K562 (cell line): ENCODE measurements at regions not wholly inside any gene's neighbourhood (a gene's known extent, or its start where the extent isn't known, plus 50 kb on each side); places are given as distances from the start of the nearest gene placed in this dataset.

Experiments used
- ATAC-seq: fragments of 200-7000 bp; cut with Tn5 transposase; 3 replicates; pipeline ENCODE4 v1.9.1; 2020; ENCODE audit warnings: moderate library complexity
- BruUV-seq: library from RNA; stranded (reverse); fragments of 400-500 nt; replicated peaks from 2 replicates; lab custom pipeline; 2021; lab: Mats Ljungman, UMichigan
- CTCF ChIA-PET: fragments of 300-600 bp; formaldehyde crosslinking; extraction: SDS; loops from one replicate; lab custom pipeline; 2021; ENCODE audit warnings: low intra/inter-chr PET ratio; lab: Yijun Ruan, JAX
- POLR2A ChIA-PET: fragments of 300-600, 350-650 bp; sonication (Branson Sonifier 250); formaldehyde crosslinking; extraction: SDS; loops from one replicate; lab custom pipeline; 2021; ENCODE audit warnings: antibody characterized with exemption, inconsistent platforms; lab: Yijun Ruan, JAX
- DNase-seq, 4 experiments: peaks; one replicate each; pipeline versions ENCODE4 v3.0.0 to v3.0.0-alpha.2; 2011 to 2018; ENCODE audit warnings: low spot score in 3 of 4, mixed read lengths in 3 of 4; ENCODE audit errors: extremely low read depth in 1 of 4
- FAIRE-seq: peaks from 2 replicates; lab custom pipeline; 2011; peaks lifted over from hg19 to GRCh38; lab: Jason Lieb, UNC
- H2AFZ ChIP-seq: 2 replicates; pipeline ENCODE4 v1.6.0; 2011; ENCODE audit warnings: low read depth, low read length, control low read depth, inconsistent platforms
- H3K27ac ChIP-seq: fragments of 200-600 bp; 3 replicates; pipeline ENCODE4 v1.8.0; 2011; ENCODE audit warnings: low read depth, mild to moderate bottlenecking, control low read depth, inconsistent platforms, low read length, moderate library complexity, mixed read lengths; ENCODE audit errors: extremely low read depth
- H3K27me3 ChIP-seq, 2 experiments: fragments of 300-600 bp in 1 of 2; 2 replicates in 1 of 2; 3 replicates in 1 of 2; pipeline versions ENCODE4 v1.6.0 to v1.8.0; 2011; ENCODE audit warnings: inconsistent platforms in 2 of 2, low read length in 2 of 2, mild to moderate bottlenecking in 1 of 2, mixed read lengths in 1 of 2, moderate library complexity in 1 of 2; ENCODE audit not compliant: control insufficient read depth in 2 of 2, insufficient read depth in 2 of 2
- H3K36me3 ChIP-seq: fragments of 300-600 bp; 3 replicates; pipeline ENCODE4 v1.8.0; 2011; ENCODE audit warnings: mild to moderate bottlenecking, low read length, inconsistent platforms; ENCODE audit not compliant: control insufficient read depth, insufficient read depth
- H3K4me1 ChIP-seq, 2 experiments: fragments of 200-600 bp in 1 of 2; replicated peaks in 1 of 2; 2 replicates in 1 of 2; 3 replicates in 1 of 2; pipeline versions ENCODE4 v1.5.1 to v1.8.0; 2011; ENCODE audit warnings: inconsistent platforms in 2 of 2, low read length in 2 of 2, mild to moderate bottlenecking in 1 of 2, mixed read lengths in 1 of 2, moderate library complexity in 1 of 2; ENCODE audit not compliant: control insufficient read depth in 2 of 2, insufficient read depth in 2 of 2
- H3K4me2 ChIP-seq: 2 replicates; pipeline ENCODE4 v1.6.1; 2011; ENCODE audit warnings: low read length, control low read depth, inconsistent platforms, mixed read lengths; ENCODE audit not compliant: insufficient read depth
- H3K4me3 ChIP-seq: fragments of 200-600 bp; sonication (generic), shearing (Covaris generic); 2 replicates; pipeline ENCODE4 v1.5.1; 2016; ENCODE audit warnings: control low read depth, inconsistent platforms
- H3K79me2 ChIP-seq: fragments of 200-600 bp; 3 replicates; pipeline ENCODE4 v1.8.0; 2011; ENCODE audit warnings: low read length, inconsistent platforms; ENCODE audit not compliant: control insufficient read depth, insufficient read depth
- H3K9ac ChIP-seq, 2 experiments: 2 replicates each; pipeline versions ENCODE4 v1.6.0 to v1.6.1; 2011; ENCODE audit warnings: low read depth in 2 of 2, low read length in 2 of 2, control low read depth in 1 of 2, inconsistent platforms in 1 of 2, mild to moderate bottlenecking in 1 of 2, mixed read lengths in 1 of 2; ENCODE audit not compliant: insufficient read depth in 1 of 2
- H3K9me1 ChIP-seq: one replicate; pipeline ENCODE4 v1.6.0; 2011; ENCODE audit warnings: inconsistent platforms, mild to moderate bottlenecking, low read length, moderate library complexity; ENCODE audit not compliant: control insufficient read depth, insufficient read depth
- H3K9me3 ChIP-seq: replicated peaks from 2 replicates; pipeline ENCODE4 v1.5.1; 2011; ENCODE audit warnings: low read depth, low read length, inconsistent platforms; ENCODE audit not compliant: control insufficient read depth, insufficient read depth
- H4K20me1 ChIP-seq: replicated peaks from 2 replicates; pipeline ENCODE4 v1.6.1; 2011; ENCODE audit warnings: low read length, inconsistent platforms, mixed read lengths; ENCODE audit not compliant: control insufficient read depth, insufficient read depth
- ATF4 ChIP-seq: fragments of 450-650 bp; formaldehyde crosslinking; IDR thresholded peaks from 2 replicates; pipeline ENCODE4 v1.4.0; 2022; ENCODE audit warnings: mild to moderate bottlenecking, moderate library complexity
- BRCA1 ChIP-seq, 2 experiments: fragments of 450-650 bp in 1 of 2; sonication (generic) in 1 of 2; formaldehyde crosslinking in 1 of 2; IDR thresholded peaks; 2 replicates each; pipeline versions ENCODE4 v1.5.0 to v1.6.1; 2017 to 2020; ENCODE audit warnings: mild to moderate bottlenecking in 1 of 2, missing genetic modification reagents in 1 of 2
- CC2D1A ChIP-seq: fragments of 450-650 bp; IDR thresholded peaks from 2 replicates; pipeline ENCODE4 v1.6.1; 2017; ENCODE audit warnings: mild to moderate bottlenecking
- ERF ChIP-seq: fragments of 450-650 bp; formaldehyde crosslinking; IDR thresholded peaks from 2 replicates; pipeline ENCODE4 v1.4.0; 2020; ENCODE audit warnings: mild to moderate bottlenecking, mixed read lengths
- FOXM1 ChIP-seq, 2 experiments: fragments of 450-650 bp in 1 of 2; sonication (generic) in 1 of 2; formaldehyde crosslinking in 1 of 2; IDR thresholded peaks; 2 replicates each; pipeline versions ENCODE4 v1.6.1 to v1.9.0; 2017 to 2022; ENCODE audit warnings: low read depth in 2 of 2, mild to moderate bottlenecking in 2 of 2, missing genetic modification reagents in 1 of 2, moderate library complexity in 1 of 2
- GATAD2B ChIP-seq: fragments of 450-650 bp; IDR thresholded peaks from 2 replicates; pipeline ENCODE4 v1.6.1; 2017; ENCODE audit warnings: mild to moderate bottlenecking, borderline replicate concordance
- HOXB6 ChIP-seq: fragments of 250-450 bp; sonication (Bioruptor Pico); IDR thresholded peaks from 2 replicates; pipeline ENCODE4 v1.5.1; 2022; ENCODE audit warnings: mild to moderate bottlenecking, borderline replicate concordance
- HSF4 ChIP-seq: fragments of 250-450 bp; sonication (Bioruptor Pico); IDR thresholded peaks from 2 replicates; pipeline ENCODE4 v2.1.2; 2022; ENCODE audit warnings: mild to moderate bottlenecking, moderate library complexity, borderline replicate concordance
- KDM5B ChIP-seq: fragments of 200-600 bp; sonication (generic); IDR thresholded peaks from 2 replicates; pipeline ENCODE4 v1.6.1; 2012; ENCODE audit warnings: low read depth, mild to moderate bottlenecking, moderate library complexity, low read length, control low read depth, inconsistent platforms; ENCODE audit not compliant: insufficient replicate concordance
- LEF1 ChIP-seq: fragments of 450-650 bp; IDR thresholded peaks from 2 replicates; pipeline ENCODE4 v1.6.1; 2016; ENCODE audit warnings: mild to moderate bottlenecking
- POLR2B ChIP-seq: fragments of 450-650 bp; IDR thresholded peaks from 2 replicates; pipeline ENCODE4 v1.6.1; 2018; ENCODE audit warnings: low read depth; ENCODE audit not compliant: partially characterized antibody
- PREB ChIP-seq: sonication (generic); formaldehyde crosslinking; IDR thresholded peaks from 2 replicates; pipeline ENCODE4 v1.8.1; 2023; ENCODE audit warnings: mild to moderate bottlenecking, missing genetic modification reagents
- SMARCA5 ChIP-seq: fragments of 450-650 bp; IDR thresholded peaks from 2 replicates; pipeline ENCODE4 v1.6.1; 2016
- STAT6 ChIP-seq: sonication (generic); formaldehyde crosslinking; IDR thresholded peaks from 2 replicates; pipeline ENCODE4 v1.8.1; 2023; ENCODE audit warnings: mild to moderate bottlenecking, missing genetic modification reagents
- TAF15 ChIP-seq: fragments of 200-400 bp; formaldehyde crosslinking; IDR thresholded peaks from 2 replicates; pipeline ENCODE4 v1.6.1; 2017; ENCODE audit warnings: mild to moderate bottlenecking, low read depth, low read length, moderate library complexity
- ZFP30 ChIP-seq: fragments of 250-450 bp; sonication (Bioruptor Pico); IDR thresholded peaks from 2 replicates; pipeline ENCODE4 v1.8.0; 2022; ENCODE audit warnings: moderate library complexity, mild to moderate bottlenecking, inconsistent platforms, borderline replicate concordance
- WGBS: fragments of 100-300 bp; shearing (Covaris generic); methylation state at CpG from one replicate; pipeline ENCODE4 v1.1.6; 2016; ENCODE audit warnings: low coverage, mixed read lengths; ENCODE audit not compliant: insufficient coverage; ENCODE audit errors: missing lambda C conversion rate; 5-methylcytosine and 5-hydroxymethylcytosine counted together
- in situ Hi-C: fragments of 300-500 bp; cut with MboI; formaldehyde crosslinking; loops from 4 replicates; pipeline ENCODE4 v1.15.0; 2018; ENCODE audit warnings: inconsistent platforms, mixed read lengths
- intact Hi-C: fragments of 100-400 bp; cut with micrococcal nuclease; formaldehyde crosslinking; loops from 2 replicates; pipeline ENCODE4 v1.14.2; 2022
- TF ChIP-seq, protein P1 (sequence below): IDR thresholded peaks from 2 replicates; pipeline ENCODE4 v1.6.1; 2011; ENCODE audit warnings: borderline replicate concordance, low read depth, mild to moderate bottlenecking, moderate library complexity, low read length; ENCODE audit not compliant: insufficient read depth, poor library complexity, severe bottlenecking

- Histone ChIP-seq H3K4me1 (no peaks in the 10 kb centered on the region), H3K9me3 (no peaks in the 10 kb centered on the region; the same call in 1 of the 2 replicates), H3K4me2 (no peak overlapping the region), H3K79me2 (no peaks in the 10 kb centered on the region), H2AFZ (no peak overlapping the region), H4K20me1 (no peaks in the 10 kb centered on the region), H3K27ac (no peak overlapping the region), H3K9me1 (no peaks in the 10 kb centered on the region), H3K36me3 (no peaks in the 10 kb centered on the region), H3K4me3 (no peak overlapping the region), H3K9ac (no peak overlapping the region), H3K27me3 (no peaks in the 10 kb centered on the region)
- intact Hi-C loops = no loop called here
- in situ Hi-C loops = no loop called here
- CTCF ChIA-PET = no interaction called here
- BruUV-seq = no TSS peak
- DNase-seq = no peak
- POLR2A ChIA-PET = no interaction called here
- no peak for FAIRE-seq
- no peak for ATAC-seq
- 0% methylated on average over 1 of the region's 1 CpG for WGBS
- TF ChIP-seq BRCA1 (IDR thresholded peaks at IDR 0.05) = no peak
- TF ChIP-seq BRCA1 (CRISPR knock-in tag; IDR thresholded peaks at IDR 0.05) = no peak
- TF ChIP-seq ERF (CRISPR knock-in tag) = no peak
- no peak for TF ChIP-seq POLR2B
- TF ChIP-seq HOXB6 (CRISPR knock-in tag) = no peak
- TF ChIP-seq LEF1 = no peak
- TF ChIP-seq, protein P1, sequence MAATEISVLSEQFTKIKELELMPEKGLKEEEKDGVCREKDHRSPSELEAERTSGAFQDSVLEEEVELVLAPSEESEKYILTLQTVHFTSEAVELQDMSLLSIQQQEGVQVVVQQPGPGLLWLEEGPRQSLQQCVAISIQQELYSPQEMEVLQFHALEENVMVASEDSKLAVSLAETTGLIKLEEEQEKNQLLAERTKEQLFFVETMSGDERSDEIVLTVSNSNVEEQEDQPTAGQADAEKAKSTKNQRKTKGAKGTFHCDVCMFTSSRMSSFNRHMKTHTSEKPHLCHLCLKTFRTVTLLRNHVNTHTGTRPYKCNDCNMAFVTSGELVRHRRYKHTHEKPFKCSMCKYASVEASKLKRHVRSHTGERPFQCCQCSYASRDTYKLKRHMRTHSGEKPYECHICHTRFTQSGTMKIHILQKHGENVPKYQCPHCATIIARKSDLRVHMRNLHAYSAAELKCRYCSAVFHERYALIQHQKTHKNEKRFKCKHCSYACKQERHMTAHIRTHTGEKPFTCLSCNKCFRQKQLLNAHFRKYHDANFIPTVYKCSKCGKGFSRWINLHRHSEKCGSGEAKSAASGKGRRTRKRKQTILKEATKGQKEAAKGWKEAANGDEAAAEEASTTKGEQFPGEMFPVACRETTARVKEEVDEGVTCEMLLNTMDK = no peak
- TF ChIP-seq KDM5B = no peak
- no peak for TF ChIP-seq TAF15
- no peak for TF ChIP-seq PREB (CRISPR knock-in tag)
- no peak for TF ChIP-seq ATF4 (CRISPR knock-in tag)
- TF ChIP-seq STAT6 (CRISPR knock-in tag) = no peak
- TF ChIP-seq HSF4 = no peak
- no peak for TF ChIP-seq CC2D1A
- TF ChIP-seq GATAD2B = no peak
- no peak for TF ChIP-seq FOXM1 (IDR thresholded peaks at IDR 0.05; ENCODE audit: low read depth)
- no peak for TF ChIP-seq FOXM1 (CRISPR knock-in tag; IDR thresholded peaks at IDR 0.05; ENCODE audit: low read depth)
- no peak for TF ChIP-seq ZFP30 (CRISPR knock-in tag)
- TF ChIP-seq SMARCA5 = no peak
Observed at GRCh38 chr2:150718280-150718679, 230.8 kb upstream of the RND3 start.
